GM12891 (cell line): ENCODE measurements at regions not wholly inside any gene's neighbourhood (a gene's known extent, or its start where the extent isn't known, plus 50 kb on each side); places are given as distances from the start of the nearest gene placed in this dataset.

Experiments used
- DNase-seq: peaks from one replicate; pipeline ENCODE4 v3.0.0; 2011; ENCODE audit warnings: low spot score; ENCODE audit not compliant: insufficient read length
- FAIRE-seq: peaks from 2 replicates; lab custom pipeline; 2011; peaks lifted over from hg19 to GRCh38; lab: Jason Lieb, UNC
- PAX5 ChIP-seq: IDR thresholded peaks from 2 replicates; pipeline ENCODE4 v1.6.1; 2011; ENCODE audit warnings: low read length, moderate library complexity, mild to moderate bottlenecking; ENCODE audit not compliant: insufficient read depth, severe bottlenecking
- POLR2A ChIP-seq: IDR thresholded peaks from 2 replicates; pipeline ENCODE4 v1.6.1; 2011; ENCODE audit warnings: low read depth, low read length, control low read depth
- POLR2AphosphoS5 ChIP-seq: IDR thresholded peaks from 2 replicates; pipeline ENCODE4 v1.6.1; 2011; ENCODE audit warnings: low read depth, low read length, control low read depth
- POU2F2 ChIP-seq: IDR thresholded peaks from 2 replicates; pipeline ENCODE4 v1.6.1; 2011; ENCODE audit warnings: low read depth, mild to moderate bottlenecking, control low read depth, low read length, moderate library complexity
- SPI1 ChIP-seq: IDR thresholded peaks from 2 replicates; pipeline ENCODE4 v1.6.1; 2011; ENCODE audit warnings: low read depth, low read length, control low read depth
- TAF1 ChIP-seq: IDR thresholded peaks from 2 replicates; pipeline ENCODE4 v1.6.1; 2011; ENCODE audit warnings: low read depth, low read length, control low read depth

GRCh38 chr1:96306809-96307560 is 414.6 kb upstream of the PTBP2 start:
- FAIRE-seq (no peak), DNase-seq (no peak)
- no peak for TF ChIP-seq SPI1
- TF ChIP-seq TAF1: no peak
- no peak for TF ChIP-seq POU2F2
- TF ChIP-seq POLR2AphosphoS5: no peak
- TF ChIP-seq PAX5: no peak
- TF ChIP-seq POLR2A: no peak

DNA sequence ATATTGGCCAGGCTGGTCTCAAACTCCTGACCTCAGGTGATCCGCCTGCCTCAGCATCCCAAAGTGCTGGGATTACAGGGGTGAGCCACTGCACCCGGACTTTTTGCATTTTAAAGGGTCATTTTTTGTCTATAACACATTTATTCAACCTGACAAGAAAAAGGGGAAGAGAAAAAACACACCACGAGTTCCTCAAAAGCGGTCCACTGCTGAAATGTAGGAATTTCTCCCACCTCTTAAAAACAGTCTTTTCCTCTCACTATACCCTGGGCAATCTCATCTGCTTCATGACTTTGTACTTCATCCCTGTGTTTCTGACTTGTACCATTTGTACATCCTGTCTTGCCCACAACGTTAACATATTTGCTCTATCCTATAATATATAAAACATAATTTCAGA is 413.3 kb upstream of the PTBP2 start:
- no peak for TF ChIP-seq PAX5
- TF ChIP-seq POLR2AphosphoS5: no peak
- TF ChIP-seq POU2F2: no peak
- no peak for TF ChIP-seq SPI1
- no peak for TF ChIP-seq POLR2A
- TF ChIP-seq TAF1: no peak
- FAIRE-seq: no peak

GRCh38 chr1:96309783-96310182 is 411.8 kb upstream of the PTBP2 start:
- FAIRE-seq (no peak), DNase-seq (no peak)
- TF ChIP-seq SPI1 (no peak), POLR2A (no peak), PAX5 (no peak), POLR2AphosphoS5 (no peak), TAF1 (no peak), POU2F2 (no peak)

More for the DNA sequence above, 413.3 kb upstream of the PTBP2 start:
- no peak for DNase-seq

DNA sequence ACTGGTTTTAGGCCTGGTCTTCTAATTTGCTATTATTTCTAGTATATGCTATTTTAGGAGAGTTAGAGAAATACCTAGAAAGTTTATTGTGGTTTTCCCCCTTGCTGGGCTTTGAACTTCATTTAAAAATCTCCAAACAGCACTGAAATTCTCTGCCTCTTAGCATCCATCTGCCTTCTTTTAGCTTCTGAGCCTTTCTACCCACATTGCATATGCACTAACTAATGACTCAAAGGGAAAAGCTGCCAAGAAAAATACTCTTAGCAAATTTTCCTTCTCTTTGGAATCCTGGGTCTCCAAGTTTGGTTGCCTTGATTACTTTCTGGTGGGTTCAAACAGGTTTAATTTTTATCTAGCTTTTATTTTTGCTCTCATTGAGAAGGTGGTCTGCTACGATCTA is 408.4 kb upstream of the PTBP2 start:
- no peak for TF ChIP-seq SPI1
- no peak for TF ChIP-seq POU2F2
- no peak for TF ChIP-seq POLR2A
- TF ChIP-seq POLR2AphosphoS5: no peak
- no peak for TF ChIP-seq PAX5
- no peak for TF ChIP-seq TAF1
- DNase-seq (no peak), FAIRE-seq (no peak)

- no peak for DNase-seq
- TF ChIP-seq POLR2AphosphoS5 (no peak), PAX5 (no peak), POU2F2 (no peak), TAF1 (no peak), SPI1 (no peak), POLR2A (no peak)
- no peak for FAIRE-seq
Measured at GRCh38 chr1:96329121-96329520, 392.5 kb upstream of the PTBP2 start.

DNA sequence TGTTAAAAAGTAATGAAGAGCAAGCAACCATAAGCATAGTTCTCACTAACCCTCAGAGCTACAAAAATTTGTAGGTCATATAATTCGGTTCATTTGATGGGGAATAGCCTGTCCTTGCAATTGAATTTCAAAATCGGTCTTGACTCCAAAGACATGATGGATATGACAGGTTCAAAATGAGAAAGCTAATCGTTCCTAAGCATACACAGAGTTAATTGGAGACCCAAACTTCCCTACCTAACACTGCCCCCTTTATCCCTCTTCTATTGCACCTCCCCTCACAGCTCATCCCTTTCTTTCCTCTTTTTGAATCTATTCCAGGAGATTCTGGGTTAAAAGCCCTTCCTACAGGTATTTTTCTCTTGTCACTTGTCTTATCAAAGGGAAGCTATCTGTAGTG is 390.0 kb upstream of the PTBP2 start:
- TF ChIP-seq POLR2AphosphoS5 (no peak), POLR2A (no peak), TAF1 (no peak), SPI1 (no peak), POU2F2 (no peak), PAX5 (no peak)
- DNase-seq: no peak
- FAIRE-seq: no peak

DNA sequence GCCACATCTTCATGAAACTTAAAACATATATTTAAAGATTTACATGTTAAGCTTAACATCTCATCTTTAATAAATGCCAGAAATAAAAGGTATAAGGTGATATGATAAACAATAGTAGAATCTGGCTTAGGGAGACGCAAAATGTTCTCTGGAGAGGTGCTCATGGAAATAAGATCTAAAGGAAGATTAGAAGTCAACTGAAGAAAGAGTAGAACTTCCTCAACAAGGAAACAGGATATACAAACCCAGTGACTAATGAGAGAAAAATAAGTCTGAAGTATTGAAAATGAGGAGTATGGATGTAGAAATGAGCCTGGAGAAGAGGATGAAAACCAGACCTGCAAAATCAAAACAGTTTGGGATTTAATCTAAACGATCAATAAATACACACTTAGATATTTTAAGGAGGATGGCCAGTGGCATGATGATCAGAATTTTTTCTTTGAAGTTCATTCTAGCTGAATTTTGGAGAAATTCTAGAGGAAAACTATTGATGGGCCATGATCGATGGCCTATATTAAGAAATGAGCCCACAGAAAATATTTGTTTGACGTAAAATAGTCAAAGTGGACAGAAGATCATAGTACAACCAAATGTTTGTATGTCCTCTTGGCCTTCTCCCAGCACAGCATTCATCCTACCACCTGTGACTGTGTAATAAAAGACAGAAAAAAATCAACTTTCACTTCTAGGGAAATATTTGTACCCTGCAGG is 387.9 kb upstream of the PTBP2 start:
- TF ChIP-seq SPI1: no peak
- no peak for TF ChIP-seq POLR2A
- no peak for TF ChIP-seq POU2F2
- TF ChIP-seq PAX5: no peak
- no peak for TF ChIP-seq TAF1
- TF ChIP-seq POLR2AphosphoS5: no peak
- FAIRE-seq (no peak), DNase-seq (no peak)

DNA sequence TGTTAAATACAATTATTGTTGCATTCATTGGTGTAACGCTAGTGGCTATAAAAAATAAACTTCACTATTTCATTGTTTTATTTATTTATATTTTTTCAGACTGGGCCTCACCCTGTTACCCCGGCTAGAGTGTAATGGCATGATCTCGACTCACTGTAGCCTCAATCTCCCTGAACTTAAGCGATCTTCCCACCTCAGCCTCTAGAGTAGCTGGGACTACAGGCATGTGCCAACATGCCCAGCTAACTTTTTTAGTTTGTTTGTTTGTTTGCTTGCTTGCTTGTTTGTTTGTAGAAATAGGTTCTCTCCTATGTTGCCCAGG is 387.4 kb upstream of the PTBP2 start:
- no peak for FAIRE-seq
- TF ChIP-seq POU2F2 (no peak), SPI1 (no peak), POLR2A (no peak)
- no peak for DNase-seq

DNA sequence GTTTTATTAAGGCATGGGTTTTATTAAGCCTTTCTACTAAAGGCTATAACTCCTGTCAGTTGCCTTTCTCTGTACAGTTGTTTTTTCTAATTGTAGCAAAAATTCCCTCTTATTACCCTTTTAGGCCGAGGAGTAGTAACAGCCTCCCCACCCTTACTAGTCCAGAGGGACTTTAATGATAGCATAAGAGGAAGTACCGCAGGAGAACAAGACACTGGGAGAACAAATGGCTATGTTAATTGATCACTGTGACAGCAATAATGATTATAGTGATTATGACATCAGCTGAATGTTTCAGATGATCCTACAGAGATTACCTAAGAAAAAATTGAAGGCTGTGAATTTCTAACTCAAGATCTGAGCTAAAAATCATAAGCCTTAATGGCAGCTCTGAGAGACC is 383.0 kb upstream of the PTBP2 start:
- TF ChIP-seq POLR2AphosphoS5 (no peak), PAX5 (no peak), SPI1 (no peak), TAF1 (no peak), POU2F2 (no peak), POLR2A (no peak)
- DNase-seq (no peak), FAIRE-seq (no peak)

DNA sequence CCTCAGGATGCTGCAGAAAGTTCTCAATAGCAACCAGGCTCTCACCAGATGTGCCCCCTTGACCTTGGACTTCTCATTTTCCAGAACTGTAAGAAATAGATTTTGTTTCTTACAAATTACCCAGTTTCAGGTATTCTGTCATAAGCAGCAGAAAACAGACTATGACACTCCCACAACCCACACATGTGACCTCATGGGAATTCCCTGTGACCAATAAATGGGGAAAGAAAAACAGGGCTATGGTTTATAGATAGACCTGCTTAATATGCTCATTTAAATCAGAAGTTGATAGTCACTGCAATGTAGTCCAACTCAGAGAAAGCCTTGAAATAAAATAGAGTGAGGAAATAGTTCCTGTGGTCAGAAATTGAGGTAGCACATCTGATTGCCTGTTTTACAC is 380.9 kb upstream of the PTBP2 start:
- FAIRE-seq (no peak), DNase-seq (no peak)
- TF ChIP-seq POLR2AphosphoS5: no peak
- no peak for TF ChIP-seq TAF1
- TF ChIP-seq POLR2A: no peak
- no peak for TF ChIP-seq POU2F2
- no peak for TF ChIP-seq SPI1
- no peak for TF ChIP-seq PAX5
